Right ventricle myocardium inferior (tissue), 1 donor: ENCODE measurements at regions not wholly inside any gene's neighbourhood (a gene's known extent, or its start where the extent isn't known, plus 50 kb on each side); places are given as distances from the start of the nearest gene placed in this dataset.
"Not testable (repeated sequence)": the region's sequence is repeated elsewhere in the genome, so short reads cannot be mapped to it uniquely, and the experiment has no call there.

Experiments used
- ATAC-seq: fragments of 200-7000 bp; cut with Tn5 transposase; one replicate; pipeline ENCODE4 v1.9.1; 2020; ENCODE audit warnings: mild to moderate bottlenecking, moderate library complexity
- DNase-seq: peaks from one replicate; pipeline ENCODE4 v3.0.0; 2021; ENCODE audit errors: missing footprints
- intact Hi-C: fragments of 100-400 bp; cut with DNase I; formaldehyde crosslinking; loops from one replicate; pipeline ENCODE4 v1.11.0; 2022
- donor health status: DM: no; HTN: yes; CAD: no; lungs with severe emphysema.

DNA sequence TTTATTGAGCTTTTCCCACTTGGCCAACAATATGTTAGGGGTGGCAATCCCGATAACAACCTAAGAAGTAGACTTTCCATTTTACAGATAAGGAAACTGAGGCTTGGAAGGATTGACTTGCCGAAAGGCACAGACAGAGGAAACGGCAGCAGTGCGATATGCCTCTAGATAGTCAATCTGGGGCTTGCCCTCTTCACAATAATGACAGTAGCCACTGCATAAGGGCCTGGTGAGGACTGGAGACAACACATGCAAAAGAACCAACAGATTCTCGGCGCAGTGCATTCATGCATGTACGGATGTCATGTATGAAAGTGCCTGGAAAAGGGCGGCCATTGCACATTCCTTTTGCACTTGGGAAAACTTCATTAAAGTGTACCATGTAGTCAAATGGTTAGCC is 811.2 kb downstream of the RNF144A start:
- no peak for ATAC-seq
- intact Hi-C loops: loop anchor here (10.0 kb wide), 1 partner anchor 956 kb away; the partner anchor contains the start of gene ID2
- DNase-seq: no peak

DNA sequence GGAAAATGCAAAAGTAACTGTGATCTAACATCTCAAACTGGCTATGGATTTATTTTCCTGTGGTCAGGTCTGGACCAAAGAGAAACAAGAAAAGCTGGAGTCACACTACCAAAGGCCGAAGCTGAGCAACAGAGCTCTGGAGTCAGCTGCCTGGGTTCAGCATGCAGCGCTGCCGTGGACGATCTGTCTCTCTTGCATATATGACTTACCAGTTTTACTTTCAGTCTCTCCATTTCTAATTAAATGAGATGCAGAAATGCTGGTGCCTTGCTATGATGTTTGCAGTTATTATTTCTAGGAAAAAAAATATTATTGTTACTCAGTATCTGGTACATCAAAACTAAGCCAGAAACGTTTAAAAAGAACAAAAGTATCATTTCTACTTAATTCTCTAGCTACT is 813.2 kb downstream of the RNF144A start:
- intact Hi-C loops: no loop called here
- DNase-seq (no peak), ATAC-seq (no peak)

DNA sequence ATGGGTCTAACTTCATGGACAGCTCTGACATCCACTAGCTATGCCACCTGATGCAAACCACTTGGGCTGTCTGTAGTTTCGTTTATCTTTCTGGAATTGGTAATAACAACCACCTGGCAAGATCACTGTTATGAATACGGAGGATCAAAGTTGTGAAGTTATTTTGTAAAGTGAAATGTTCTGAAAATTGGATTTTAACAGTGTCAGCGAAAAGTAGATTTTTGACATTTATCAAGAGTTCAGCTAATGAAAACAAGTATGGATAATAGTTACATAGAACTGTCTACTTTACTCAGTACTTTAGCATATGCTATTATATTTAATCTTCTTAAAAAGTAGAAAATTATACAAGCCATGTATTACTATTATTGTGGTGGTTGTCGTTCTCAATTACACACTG is 813.8 kb downstream of the RNF144A start:
- DNase-seq (no peak), ATAC-seq (no peak)
- intact Hi-C loops: no loop called here

DNA sequence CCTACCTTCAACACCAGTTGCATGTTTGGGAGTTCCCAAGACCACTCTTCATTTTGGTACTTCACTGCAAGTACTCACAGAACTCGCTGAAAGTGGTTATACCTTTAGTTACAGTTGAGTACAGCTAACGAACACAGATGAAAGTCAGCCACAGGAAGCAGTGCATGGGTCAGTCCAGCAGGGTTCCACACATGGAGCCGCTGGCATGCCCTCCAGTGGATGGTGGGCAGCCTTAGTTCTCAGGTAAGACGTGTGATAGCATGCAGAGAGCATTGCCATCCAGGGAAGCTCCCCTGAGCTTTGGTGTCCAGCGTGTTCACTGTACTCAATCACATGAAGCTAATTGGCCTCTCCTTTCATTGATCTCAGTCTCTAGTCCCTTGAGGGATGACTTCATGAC is 815.3 kb downstream of the RNF144A start:
- ATAC-seq (no peak), DNase-seq (no peak)
- intact Hi-C loops: no loop called here

DNA sequence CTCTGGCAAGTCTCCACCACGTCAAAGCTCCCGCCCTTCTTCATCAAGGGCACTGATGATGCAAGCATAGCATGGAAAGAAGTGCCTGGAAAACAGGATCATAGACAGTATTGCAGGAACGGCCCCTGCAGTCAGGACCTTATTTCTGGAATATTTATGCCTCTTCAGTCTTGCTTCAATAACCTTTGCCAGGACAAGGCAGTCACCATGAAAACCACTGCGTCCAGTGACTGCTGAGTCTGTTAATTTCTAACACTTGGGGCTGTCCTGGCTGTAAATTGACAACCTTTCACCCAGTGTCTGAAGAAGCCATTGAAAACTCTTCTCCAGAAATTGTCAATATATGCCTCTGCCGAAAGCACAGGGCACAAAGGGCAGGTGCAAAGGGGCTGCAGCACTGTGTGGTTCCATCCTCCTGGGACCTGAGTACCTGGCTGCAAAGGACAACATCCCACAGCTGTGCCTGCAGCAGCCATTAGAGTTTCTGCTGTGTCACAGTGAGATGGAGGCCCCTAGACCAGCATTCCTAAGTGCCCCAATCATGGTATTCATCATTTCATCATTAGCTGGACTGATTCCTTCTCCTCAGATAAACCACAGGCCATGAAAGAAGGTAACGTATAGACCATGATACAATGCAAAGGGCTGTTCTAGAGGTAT is 819.6 kb downstream of the RNF144A start:
- DNase-seq: no peak
- no peak for ATAC-seq
- intact Hi-C loops: no loop called here

DNA sequence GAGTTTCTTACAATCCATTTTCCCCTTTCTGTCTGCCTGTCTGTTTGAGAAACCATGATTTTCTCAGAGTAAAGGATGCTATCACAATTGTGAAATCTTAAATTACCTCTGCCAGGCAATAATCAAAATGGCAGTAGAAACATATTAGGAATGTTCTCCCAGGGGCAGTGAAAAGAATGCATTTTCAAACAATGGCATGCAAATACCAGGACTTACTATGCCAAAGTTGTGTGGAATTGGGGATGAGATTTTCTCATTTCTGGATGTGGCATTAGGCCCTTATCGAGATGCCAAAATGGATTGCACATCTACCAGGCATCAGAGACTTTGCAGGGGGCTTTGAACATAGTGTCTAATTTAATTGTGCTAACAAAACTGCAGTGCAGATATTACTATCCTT is 821.4 kb downstream of the RNF144A start:
- ATAC-seq (no peak), DNase-seq (no peak)
- intact Hi-C loops: no loop called here

DNA sequence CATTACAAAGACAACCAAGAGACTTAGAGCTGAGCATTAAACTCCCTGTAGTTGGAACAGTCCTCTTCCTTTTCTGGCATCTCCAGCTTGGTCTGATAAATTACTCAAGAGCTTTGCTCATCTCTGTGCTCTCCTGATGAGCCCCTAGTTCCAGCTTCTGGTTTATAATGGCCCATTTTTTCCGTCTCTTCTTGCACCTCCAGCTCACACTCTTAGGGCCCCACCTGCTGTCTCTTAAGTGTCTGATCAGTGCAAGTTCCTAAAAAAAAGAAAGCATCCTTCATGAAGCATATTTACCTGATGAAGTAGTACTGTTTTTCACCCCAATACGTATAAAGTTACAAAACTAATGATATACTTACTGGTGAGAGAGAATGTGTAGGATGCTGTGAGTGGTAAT is 822.9 kb downstream of the RNF144A start:
- DNase-seq (no peak), ATAC-seq (no peak)
- intact Hi-C loops: no loop called here

DNA sequence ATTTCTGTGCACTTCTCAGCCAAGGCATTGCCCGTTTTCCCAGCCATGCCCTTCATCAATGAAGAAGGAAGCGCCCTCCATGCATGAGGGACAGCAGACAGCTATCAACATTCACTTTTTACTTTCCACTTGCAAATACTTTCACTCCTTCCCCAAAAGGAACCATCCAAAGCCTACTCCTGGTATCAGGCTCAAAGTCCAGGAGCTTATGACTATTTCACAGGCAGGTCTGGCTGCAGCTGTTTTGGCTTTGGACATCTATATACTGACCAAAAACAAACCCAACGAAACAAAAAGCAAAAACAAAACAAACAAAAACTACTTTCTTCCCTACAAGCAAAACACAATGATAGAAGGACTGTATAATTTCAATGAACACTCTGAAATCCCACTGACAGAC is 825.1 kb downstream of the RNF144A start:
- no peak for ATAC-seq
- no peak for DNase-seq
- intact Hi-C loops: no loop called here

DNA sequence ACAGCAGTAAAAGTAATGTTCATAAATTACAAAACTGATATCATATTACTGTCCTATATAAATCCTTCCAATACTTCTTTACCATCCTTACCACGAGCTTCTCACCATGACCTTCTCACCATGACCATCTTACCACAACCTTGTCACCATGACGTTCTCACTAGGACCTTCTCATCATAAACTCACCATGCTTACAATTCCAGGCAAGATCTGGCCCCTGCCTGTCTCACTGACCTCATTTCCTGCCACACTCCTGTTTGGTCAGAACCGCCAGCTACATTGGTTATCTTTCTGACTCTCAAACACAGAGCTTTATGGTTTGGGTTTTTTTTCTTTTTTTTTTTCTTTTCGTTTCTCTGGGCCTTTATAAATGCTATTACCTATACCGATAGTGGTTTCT is 827.6 kb downstream of the RNF144A start:
- DNase-seq (no peak), ATAC-seq (no peak)
- intact Hi-C loops: no loop called here

DNA sequence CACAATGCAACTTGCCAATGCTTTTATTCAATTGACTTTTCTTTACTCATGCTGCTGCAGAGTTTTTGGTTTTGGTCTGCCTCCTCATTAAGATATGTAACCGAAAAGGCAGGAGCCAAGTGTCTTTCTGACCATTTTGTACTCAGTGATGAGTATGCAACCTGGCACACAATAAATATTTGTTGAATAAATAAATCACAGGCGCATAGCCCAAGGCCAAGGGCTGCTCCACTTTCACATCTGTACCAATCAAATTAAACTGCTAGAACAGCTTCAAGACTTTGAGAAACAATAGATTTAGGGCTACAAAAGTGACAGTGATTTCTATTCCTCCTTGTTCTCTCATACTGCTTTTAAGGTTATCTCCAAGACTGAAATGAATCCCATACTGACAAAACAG is 828.2 kb downstream of the RNF144A start:
- ATAC-seq: no peak
- intact Hi-C loops: no loop called here
- DNase-seq: no peak

DNA sequence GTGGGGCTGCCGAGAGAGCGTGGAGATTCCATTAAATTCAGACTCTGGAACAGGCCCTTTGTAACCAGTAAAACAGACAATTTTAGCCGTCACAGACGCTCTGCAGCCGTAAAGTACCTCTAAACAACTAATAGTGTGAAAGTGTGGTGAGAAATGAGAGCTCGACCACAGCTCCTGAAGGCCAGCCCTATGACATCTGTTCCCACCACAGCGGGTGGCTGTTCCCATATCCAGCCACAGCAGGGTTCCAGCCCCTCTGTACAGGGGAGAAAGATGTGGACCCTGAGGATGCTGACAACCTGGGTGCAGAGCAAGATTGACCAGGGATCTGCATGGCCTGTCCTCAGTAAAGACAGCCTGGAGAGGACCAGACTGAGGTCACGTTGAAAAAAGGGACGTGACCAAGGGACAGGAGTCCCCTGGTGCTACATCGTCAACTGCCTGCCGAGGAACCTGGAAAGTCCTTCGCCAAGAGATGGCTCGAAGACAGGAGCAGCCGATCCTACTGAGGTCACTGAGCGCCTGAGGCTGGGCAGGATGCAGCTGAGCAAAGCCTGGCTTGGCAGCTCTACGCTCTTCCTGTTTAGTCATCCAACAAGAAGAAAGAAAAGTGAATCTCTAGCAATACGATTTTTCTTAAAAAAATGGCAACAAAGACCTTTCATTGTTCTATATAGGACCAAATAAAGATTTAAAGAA is 831.7 kb downstream of the RNF144A start:
- intact Hi-C loops: no loop called here
- DNase-seq (no peak), ATAC-seq (no peak)

DNA sequence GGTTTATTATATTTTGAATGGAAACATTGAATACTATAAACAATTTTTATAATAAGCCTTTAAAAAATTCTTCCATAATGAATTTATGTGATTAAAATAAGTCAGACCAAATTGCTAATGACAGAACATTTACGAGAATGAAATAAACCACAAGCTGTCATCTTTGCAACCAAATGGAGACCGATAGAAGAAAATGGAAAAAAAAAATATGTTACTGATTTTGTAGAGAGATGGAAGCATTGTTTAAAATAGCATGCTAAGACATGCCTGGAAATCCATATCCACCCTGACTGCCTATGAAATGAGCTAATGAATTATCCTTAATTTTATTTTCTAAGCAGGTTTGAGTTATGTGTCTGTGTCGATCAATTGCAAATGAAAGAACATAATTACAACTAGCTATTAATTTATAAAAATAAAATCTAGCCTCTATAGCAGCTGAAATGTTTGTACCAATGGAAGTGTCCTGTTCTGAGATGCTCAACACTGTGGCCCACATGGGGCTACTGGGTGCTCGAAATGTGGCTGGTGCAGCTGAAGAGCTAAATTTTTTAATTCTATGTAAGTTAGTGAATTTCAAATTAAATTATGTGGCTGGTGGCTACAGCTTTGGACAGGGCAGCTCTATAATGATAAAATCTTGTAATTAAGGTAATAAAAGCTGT is 832.8 kb downstream of the RNF144A start:
- ATAC-seq (no peak), DNase-seq (no peak)
- intact Hi-C loops: no loop called here

DNA sequence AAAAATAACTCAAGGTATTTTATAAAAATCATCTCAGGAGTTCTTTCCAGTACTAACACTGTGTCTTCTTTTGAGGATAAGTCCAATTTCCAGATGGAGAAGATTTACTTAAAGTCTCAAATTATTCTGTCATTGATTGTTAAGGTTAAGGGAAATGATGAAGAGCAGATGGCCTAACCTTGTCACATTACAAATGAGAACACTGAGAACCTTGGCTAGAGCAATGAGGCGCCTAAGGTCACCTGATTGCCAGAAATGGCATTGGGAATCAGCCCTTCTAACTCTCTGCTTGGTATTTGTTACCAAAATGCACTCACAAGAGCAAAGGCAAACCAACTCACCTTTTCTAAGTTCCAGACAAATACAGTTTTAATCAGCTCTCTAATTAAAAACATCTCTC is 835.1 kb downstream of the RNF144A start:
- DNase-seq (no peak), ATAC-seq (no peak)
- intact Hi-C loops: no loop called here

DNA sequence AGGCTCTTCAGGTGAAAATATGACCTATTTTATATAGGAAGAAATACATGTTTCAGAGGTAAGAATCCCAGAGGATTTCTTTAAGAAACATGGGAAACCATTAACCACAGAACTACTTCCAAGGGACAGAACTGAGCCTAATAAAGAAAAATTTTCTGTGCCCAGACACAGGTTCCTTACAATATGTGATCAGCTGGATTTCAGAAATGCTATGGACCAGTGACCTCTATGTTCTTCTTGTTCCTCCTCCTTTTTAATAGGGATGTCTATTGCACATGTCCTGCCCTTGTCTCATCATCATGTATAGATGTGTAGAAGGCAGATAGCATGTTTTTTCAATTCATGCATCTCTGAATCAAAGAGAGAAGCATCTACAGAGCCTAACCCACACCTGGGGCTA is 836.6 kb downstream of the RNF144A start:
- intact Hi-C loops: no loop called here
- DNase-seq: no peak
- ATAC-seq: no peak

DNA sequence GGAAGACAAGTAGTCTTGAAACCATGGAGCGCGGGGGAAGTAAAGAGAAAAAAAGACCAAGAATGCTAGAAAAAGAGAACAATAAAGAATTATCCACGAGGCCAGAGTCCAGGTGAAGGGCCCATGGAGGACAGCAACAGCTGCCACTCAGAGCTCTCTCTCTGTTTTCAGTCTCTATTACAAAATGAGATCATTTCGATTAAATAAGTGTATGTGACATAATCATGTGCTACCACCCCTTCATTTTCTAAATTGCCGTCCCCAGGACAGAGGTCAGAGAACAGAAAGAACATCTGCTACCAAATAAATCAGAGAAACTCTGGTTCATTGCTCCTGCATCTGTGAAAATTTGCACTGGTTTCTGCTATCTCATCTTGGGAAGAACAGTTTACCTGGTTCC is 838.7 kb downstream of the RNF144A start:
- ATAC-seq (no peak), DNase-seq (no peak)
- intact Hi-C loops: no loop called here

DNA sequence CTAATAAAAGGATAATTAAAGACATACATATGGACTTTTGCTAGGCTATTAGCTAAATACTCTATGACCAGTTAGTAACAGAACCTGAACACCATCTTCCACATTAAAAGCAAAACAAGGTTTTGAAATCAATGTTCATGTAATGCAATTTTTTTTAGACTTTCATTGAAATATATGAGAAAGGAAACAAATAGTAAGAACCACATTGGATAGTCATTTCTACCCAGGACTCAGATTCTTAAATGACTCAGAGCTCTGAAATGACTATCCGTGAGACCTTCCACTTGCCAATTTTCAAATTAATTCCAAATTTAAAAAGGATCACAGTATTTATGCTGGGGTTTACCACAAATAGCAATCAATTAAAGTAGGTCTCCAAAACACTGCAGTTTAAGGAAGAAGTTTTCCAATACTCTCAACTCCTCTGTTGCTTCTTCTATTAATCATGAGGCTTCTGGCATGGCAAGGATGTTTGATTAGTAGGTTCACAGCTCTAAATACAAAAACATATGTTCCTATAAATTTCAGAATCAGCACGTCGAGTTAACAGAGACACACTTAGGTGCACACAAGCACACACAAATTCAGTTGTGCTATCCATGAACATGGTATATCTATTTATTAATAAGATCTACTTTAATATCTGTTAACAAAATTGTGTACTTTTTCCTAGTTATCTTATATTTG is 841.0 kb downstream of the RNF144A start:
- no peak for ATAC-seq
- no peak for DNase-seq
- intact Hi-C loops: no loop called here

DNA sequence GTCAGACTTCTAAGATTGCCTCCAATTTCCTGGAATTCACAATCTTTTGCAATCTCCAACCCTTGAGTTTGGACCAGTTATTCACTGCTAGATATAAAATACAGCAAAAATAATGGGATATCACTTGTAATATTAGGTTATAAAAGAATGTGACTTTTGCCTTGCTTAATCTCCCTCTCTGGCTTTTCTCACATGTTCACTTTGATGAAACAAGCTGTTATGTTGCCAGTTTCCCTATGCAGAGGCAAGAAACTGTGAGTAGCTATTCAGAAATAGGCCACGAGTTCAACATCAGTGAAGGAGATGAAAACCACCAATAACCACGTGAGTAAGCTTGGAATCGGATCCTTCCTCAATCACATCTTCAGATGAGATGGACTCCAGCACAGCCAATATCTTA is 842.7 kb downstream of the RNF144A start:
- DNase-seq (no peak), ATAC-seq (no peak)
- intact Hi-C loops: no loop called here

DNA sequence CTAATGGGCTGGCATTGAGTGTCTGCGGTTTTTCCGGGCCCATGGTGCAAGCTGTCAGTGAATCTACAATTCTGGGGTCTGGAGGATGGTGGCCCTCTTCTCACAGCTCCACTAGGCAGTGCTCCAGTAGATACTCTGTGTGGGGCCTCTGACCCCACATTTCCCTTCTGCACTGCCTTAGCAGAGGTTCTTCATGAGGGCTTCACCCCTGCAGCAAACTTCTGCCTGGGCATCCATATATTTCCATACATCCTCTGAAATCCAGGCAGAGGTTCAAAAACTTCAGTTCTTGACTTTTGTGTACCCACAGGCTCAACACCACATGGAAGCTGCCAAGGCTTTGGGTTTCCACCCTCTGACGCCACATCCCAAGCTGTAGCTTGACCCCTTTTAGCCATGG is 846.2 kb downstream of the RNF144A start:
- ATAC-seq, DNase-seq, intact Hi-C loops: not testable (repeated sequence)

DNA sequence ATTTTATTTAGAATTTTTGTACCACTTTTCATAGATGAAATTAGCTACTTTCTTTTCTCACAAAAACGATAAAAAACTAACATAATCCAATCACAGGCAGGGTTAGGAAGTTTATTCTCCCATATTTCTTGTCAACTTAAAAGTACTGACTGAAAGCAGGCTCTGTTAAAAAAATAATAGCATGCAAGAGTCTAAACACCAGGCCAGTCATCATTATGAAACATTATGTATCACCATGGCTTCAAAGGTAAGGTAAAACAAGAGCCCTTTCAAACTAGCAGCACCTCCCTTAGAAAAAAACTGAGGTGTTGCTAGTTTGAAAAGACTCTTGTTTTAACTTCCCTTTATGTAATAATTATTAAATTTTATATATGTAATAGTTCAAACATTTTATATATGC is 848.0 kb downstream of the RNF144A start:
- intact Hi-C loops: no loop called here
- ATAC-seq (no peak), DNase-seq (no peak)
